DMS153 treated with DMSO at 0.1 percent for 48 hours (cell line): ENCODE measurements at regions not wholly inside any gene's neighbourhood (a gene's known extent, or its start where the extent isn't known, plus 50 kb on each side); places are given as distances from the start of the nearest gene placed in this dataset.
"Not testable (repeated sequence)": the region's sequence is repeated elsewhere in the genome, so short reads cannot be mapped to it uniquely, and the experiment has no call there.

Experiments
- DNase-seq: peaks from one replicate; lab custom pipeline; 2025; ENCODE audit not compliant: unreplicated experiment; lab: John Stamatoyannopoulos, UW

DNA sequence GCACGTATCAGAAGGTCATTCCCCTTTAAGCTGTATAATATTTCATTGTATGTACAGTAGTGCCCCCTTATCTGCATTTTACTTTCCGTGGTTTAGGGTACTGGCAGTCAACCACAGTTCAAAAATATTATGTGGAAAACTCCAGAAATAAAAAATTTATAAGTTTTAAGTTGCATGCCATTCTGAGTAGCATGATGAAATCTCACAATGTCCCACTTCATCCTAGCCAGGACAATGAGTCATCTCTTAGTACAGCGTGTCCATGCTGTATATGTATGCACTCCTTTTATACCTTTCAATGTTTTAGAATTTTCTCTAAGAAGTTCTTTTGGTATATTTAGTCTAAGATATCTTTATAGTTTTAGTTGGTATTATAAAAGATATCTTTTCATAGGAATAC lies 115.0 kb upstream of the HAND1 start:
- DNase-seq = no peak

DNA sequence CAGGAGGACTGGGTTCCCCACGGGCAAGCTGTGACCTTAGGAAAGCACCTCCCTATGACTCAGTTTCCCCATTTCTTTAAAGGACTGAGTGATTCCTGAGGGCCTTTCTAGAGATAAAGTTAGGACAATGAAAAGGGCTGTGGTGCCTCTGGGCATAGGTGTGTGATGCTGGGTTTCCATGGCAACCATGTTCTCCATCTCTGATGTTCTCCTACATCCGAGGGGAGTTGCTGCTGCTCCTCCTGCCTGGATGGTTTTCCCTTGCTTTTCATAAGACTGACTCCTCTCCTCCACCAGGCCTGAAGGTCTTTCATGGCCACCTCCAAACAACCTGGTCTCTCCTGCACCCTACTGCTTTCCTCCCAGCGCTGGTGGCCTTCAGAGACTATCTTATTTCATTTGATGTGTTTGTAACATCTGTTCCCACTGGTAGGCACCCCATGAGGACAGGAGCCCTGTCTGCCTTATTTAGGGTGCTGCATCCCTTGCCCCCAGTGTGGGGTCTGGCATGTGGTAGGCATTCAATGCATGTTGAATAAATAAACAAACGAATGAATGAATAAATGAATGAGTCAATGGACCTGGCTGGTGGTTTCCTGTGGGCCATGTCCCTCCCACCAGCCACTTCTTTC lies 112.2 kb upstream of the HAND1 start:
- no peak for DNase-seq

DNA sequence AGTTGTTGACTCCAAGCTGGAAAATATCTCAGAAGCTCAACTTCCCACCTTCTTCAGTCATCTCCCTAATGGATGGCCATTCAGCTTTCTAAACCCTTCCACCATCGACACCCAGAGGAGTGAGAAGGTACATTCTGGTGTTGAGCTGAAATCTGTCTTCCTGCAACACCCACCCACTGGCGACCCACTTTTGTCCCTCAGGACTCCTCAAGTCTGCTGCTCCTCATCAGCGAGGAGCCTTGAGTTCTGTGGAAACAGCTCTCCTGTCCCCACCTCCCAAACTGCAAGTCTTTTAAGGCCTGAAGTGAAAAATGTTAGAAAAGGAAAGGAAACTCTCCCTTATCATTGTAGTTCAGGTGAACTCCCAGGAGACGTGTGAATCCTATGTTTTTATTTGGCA lies 111.5 kb upstream of the HAND1 start:
- no peak for DNase-seq

DNA sequence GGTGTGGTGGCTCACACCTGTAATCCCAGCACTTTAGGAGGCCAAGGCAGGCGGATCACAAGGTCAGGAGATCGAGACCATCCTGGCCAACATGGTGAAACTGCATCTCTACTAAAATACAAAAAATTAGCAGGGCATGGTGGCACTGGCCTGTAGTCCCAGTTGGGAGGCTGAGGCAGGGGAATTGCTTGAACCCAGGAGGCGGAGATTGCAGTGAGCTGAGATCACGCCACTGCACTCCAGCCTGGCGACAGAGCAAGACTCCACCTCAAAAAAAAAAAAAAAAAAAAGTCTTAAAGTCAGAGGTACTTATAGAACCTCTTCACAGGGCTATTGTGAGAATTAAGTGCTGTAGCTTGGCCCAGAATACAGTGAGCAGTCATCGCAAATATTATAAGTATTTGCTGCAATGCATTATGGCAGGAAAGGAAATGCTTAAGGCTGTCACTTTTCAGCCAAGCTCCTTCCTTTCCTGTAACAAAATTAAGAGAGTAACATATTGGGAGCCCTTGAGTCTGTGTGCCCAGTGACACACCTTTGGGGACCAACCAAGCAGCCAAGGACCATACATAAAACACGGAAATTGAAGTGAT lies 110.9 kb upstream of the HAND1 start:
- not testable (repeated sequence) for DNase-seq

DNA sequence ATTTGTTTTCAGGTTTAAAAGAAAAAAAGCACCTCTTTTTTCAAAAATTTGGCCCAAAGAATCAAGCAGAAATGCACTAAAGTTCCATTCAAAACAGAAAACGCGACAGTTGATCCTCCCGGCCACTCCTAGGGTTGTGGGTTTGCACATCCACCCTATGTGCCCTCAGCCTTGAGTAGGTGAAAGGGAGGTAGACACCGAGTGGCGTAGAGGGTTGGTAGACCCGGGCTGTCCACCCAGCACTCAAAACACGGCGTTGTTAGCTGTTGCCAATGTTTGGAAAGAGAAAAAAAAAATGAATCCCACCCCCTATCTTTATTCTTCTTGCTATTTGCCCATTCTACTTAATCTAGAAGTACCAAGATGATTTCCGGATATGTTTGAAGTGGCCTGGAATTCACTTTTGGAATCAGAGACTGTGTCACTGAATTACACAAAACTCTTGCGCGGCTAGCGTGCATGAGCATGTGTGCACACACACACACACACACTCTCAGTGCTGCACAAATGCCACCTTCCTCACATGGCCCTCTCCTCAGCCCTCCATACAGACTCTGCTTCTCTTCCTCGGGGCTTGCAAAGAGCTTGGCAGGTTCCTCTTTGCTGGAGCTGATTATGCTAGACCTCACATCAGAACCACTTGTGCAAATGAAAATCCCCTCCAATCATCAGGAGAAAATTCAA lies 110.2 kb upstream of the HAND1 start:
- DNase-seq = no peak

DNA sequence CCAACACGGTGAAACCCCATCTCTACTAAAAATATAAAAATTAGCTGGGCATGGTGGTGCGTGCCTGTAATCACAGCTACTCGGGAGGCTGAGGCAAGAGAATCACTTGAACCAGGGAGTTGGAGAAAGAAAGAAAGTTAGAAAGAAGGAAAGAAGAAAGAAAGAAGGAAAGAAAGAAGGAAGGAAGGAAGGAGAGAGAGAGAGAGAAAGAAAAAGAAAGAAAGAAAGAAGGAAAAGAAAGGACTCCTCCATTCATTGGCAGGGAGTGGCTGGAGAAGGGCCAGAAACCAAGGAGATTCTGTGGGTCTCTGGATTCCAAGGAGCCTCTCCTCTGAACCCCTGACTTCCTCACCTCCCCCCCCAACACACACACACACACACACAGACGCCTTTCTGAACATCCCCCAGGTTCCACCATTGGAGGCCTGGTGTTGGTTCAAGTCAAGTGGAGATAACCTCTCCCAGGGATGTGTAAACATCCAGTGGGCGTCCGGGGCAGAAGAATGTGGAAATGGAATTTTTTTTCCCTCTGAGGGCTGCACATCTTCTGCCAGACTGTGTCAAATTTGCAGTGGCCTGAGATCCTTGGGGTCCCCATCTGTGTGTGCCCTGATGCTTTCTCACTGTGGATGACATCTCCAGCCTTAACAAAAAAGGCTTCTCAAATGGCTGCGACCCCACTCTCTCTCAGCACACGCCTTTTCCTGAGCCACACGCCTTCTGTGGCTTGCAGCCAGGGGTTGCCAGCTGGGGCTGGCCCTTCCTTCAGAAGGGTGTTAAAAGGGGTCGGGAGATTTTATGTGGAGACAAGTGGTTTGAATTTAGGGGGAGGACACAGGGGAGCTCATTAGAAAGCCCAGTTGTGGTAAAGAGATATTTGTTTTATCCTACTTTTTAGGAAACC lies 109.3 kb upstream of the HAND1 start:
- no peak for DNase-seq

DNA sequence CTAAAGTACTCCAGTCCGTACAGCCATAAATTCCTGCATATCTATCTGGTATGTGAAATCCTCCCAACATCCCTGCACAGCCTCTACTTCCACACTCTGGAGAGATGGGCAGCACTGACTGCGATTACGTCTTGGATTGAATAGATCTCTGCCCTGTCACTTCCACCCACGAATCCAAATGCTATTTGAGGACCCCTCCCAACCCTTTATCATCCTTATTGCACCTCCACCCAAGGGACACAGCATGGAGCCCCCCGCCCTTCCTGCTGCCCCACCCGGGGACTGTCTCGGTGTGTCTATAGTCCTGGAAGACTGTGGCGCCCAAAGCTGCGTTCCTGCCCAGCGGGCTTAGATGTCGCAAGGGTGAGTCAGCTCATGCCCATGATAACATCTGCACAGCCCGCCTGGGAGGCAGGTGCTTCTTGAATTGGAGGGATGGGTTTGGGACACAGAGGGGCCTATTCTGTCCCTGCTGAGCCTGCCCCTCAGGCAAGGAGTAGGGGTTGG lies 105.7 kb upstream of the HAND1 start:
- no peak for DNase-seq

DNA sequence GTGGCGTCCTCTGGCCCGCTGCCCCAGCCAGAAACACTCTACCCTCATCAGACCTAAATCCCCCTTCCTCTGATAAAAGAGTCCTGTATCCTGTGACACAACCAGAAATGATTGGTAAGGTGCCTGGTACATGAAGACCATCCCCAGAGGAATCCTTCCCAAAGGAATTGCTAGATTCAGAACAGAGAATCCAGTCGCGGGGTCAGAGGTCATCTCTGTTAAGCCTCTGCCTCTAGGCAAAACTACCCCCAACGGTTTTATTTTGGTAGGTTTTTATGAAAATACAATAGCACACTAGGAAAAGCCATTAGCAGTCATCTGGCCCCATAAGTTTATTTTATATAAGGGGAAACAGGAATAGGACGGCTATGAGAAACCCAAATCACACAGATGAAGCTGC lies 102.4 kb upstream of the HAND1 start:
- no peak for DNase-seq

DNA sequence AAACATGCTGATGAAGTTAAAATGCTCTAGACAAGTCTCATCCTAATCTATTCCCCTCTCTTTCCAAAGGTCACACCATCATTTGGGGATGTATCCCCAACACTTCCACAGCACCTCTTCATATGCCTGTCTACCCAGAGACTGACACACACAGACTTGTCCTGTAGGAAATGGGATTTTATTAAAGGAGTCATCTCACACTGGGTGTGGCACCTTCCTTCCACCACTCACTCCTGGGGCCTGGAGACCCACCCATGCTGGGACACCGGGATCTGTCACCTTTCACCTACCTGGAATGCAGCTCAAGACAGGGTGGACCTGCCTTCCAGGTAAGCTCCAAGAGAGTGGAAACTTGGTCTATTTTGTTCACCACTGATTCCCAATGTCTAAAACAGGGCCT lies 99.4 kb upstream of the HAND1 start:
- no peak for DNase-seq

DNA sequence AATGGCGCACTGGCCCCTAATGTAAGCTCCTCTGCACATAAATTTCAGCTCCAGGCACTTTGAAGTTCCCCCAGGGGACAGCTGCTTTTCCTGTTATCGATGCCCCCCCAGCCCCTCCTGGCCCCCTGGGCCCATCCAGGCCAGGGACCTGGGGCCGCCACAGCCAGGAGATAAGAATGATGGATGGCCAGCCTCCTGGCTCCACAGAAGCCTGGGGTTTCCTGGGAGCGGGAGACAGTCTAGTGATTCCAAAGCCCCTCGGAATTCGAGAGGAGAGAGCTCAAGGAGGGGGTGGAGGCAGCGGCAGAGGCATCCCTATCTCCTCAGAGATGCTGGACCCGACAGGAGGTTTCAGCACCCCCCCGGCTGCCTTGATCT lies 98.4 kb upstream of the HAND1 start:
- DNase-seq = no peak

DNA sequence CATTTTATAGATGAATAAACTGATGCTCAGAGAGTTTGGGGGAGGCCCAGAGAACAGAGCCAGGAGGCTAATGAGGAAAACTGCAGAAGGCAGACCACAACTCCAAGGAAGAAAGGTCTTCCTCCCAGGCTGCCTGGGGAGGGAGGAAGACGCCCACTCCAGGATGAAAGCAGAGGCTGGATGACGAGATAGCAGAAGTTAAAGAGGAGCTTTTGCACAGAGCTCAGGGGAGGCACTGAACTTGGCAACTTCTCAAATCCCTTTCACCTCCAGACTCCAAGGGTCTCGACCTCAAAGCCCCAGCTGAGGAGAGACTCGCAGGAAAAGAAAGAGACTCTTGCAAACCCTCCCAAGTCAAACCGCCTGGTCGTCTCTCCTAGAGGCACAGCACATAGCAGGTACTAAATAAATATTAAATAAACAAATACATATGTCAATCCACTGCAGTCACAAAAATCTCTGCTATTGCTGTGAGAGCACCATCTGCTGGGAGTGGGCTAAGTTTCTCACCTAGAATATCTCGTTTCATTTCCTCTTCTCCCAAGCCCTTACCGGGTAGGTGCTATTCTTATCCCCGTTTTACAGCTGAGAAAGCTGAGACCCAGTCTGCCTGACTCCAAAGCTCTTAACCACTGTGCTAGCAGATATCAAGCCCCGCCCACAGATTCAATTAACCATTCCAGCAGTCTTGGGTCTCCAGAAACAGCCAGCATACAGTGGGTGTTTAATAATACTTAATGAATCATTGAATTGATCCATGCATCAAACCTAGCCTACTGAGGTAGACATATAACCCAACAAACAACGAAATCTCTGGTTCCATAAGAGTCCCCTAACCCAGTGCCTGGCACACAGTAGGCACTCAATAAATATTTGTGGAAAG lies 97.8 kb upstream of the HAND1 start:
- DNase-seq = no peak

DNA sequence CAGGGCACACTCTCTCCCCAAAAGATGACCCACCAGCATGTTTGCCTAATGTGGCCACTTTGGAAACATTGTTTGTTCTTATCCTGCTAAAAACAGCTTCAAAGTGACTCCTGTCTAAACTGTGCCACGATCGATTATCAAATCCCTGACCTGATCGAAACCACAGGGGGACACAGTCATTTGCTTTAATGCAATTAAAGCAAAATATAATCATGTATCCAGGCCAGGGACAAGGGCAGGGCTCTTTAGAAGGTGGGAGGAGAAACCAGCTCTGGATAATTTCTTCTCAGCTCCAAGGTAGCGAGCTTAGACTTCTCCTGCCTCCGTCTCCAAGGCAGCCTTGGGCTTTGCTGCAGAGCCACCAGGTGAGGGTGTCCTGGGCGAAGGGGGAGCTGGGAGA lies 95.0 kb upstream of the HAND1 start:
- DNase-seq = no peak

DNA sequence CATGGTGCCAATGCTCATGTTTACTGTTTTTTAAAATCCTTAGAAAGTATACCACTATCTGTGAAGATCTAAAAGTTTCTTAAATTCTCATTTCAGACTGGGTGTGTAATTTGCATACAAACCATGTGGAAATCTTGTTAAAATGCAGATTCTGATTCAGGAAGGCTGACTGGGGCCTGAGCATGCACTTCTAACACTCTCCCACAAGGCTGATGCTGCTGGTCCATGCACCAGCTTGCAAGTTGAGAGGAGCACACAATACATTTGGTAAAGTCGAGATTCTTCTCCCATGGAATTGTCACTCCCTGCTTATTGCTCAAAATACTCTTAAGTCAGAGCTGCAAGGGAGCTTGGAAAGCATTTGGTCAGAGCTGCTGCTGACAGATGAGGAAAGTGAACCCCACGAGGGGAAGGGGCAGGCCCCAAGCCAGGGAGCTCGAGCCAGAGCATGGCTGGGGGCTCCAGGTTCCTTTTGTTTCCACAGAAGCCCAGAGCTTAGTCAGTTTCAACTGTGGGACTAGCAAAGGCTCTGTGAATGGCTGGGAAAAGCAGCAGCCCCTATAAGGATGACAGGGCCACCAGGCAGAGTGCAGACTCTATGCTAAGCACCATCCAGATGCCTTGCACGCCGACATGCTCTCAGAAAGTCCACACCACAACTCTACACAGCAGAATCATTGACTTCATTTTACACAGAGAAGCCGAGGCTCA lies 93.5 kb upstream of the HAND1 start:
- no peak for DNase-seq

DNA sequence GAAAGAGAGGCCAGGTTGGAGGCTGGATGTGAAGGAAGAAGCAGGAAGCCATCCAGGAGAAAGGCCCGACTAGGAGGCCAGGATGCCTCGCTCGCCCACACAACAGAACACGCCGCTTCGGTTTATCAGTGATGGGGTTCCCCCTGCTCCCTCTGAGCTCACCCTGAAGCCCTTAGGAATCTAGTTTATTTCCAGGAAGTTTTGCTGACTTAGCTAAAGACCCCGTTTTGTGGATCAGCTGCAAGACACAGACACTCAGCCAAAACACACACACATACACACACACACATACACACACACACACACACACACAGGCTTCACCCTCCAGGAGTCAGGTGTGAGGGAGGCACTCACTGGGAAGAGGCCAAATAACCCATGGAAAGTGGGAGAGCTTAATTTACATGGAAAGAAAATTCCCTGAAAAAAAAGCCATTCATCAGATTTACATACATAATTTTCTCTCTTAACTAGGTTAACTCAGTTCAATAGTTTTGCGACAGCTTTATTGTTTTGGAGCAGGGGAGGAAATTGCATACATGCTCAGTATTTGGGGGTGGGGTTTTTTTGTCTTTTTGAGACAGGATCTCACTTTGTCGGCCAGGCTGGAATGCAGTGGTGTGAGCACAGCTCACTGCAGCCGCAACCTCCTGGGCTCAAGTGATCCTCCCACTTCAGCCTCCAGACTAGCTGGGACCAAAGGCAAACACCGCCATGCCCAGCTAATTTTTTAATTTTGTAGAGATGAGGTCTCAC lies 92.7 kb upstream of the HAND1 start:
- DNase-seq = no peak

DNA sequence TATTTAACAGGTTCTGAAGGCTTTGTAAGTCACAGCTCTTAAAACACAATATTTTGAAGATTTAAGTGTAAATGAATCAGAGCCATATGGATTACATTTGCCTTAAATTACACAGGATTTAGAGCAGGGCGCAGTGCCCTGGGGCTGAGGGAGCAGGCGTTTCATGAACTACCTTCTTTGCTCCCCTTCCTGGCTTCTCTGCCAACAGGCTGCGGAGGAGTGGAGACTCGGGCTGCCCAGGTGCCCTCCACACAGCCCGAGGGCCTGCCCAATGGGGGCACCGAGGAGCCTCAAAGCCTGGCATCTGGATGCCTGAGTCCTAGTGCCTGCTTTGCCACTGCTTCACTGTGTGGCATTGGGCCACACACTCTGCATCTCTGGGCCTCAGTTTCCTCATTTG lies 90.6 kb upstream of the HAND1 start:
- DNase-seq = no peak

DNA sequence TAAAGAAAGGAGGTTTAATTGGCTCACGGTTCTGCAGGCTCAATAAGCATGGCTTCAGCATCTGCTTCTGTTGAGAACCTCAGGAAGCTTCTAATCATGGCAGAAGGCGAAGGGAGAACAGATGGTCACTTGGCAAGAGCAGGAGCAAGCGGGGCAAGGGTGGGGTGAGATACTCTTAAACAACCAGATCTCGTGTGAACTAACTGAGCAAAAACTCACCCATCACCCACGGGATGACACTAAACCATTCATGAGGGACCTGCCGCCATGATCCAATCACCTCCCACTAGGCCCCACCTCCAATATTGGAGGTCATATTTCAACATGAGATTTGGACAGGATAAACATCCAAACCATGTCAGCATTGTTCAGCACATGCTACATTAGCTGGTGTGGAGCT lies 89.1 kb upstream of the HAND1 start:
- DNase-seq = no peak

DNA sequence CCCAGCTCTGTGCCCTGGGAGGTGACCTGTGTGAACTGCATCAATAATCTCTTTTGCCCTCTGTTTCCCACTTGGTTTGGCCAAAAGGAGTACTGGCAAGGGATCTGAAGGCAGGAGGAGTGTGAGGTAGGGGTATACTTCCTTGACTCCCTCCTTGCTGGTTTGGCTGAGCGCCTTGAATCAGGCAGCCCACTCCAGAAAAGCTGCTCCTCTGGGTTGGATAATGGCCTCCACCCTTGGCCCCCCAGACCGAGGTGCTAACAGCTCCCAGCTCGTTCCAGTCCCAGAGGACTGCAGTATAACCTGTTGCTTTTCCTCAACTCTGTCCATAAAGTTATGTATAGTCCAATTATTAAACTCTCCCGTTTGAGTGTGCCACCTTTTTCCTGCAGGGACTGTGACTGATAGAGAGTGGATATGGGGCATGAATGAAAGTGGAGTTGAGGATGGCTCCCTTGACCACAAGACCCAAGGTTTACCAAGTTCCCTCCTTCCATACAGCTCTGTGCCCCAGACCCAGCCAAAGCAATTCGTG lies 88.2 kb upstream of the HAND1 start:
- no peak for DNase-seq

DNA sequence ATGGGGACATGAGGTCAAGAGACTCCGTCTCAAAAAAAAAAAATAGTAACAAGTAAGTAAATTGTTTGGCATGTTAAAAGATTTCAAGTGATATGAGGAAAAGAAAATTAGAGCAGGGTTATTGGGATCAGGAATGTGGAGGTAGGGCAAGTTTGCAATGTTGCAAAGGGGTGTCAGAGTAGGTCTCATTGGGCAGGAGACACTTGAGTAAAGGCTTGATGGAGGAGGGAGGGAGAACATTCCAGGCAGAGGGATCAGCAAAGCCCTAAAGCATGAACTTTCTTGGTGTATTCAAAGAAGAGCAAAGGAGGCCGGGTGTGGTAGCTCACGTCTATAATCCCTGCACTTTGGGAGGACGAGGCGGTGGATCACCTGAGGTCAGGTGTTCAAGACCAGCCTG lies 87.1 kb upstream of the HAND1 start:
- DNase-seq = no peak
